ENCODE measurements at regions not wholly inside any gene's neighbourhood (a gene's known extent, or its start where the extent isn't known, plus 50 kb on each side); places are given as distances from the start of the nearest gene placed in this dataset.

DNA sequence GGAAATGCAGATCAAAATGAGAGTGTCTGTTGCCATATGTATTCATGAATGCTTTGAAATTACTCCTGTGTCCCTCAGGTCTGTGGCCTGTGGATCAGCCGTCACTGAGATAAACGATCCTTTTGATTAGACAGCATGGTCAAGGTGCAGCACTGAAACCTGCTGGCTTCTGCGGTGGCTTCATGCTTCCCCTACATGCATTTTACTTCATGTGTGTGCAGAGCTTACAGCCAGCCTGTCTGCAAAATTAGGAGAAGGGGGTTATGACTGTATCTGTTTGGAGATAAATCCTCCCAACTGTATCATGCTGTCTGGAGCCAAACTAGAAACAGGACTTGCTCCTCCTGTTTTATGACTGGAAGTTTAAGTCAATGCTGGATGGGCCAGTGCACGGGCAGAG lies 71.0 kb upstream of the PLPP4 start:
- Histone ChIP-seq H4K91ac (ENCODE audit: low read depth, low read length, poor library complexity) (no peak overlapping the region), H3K36me3 (replicated peaks in 1 of 2; ENCODE audit: control insufficient read depth in 2 of 2, insufficient read depth in 2 of 2, low read length in 2 of 2) (no peaks in the 10 kb centered on the region), H2AK5ac (ENCODE audit: low read depth, low read length) (no peak overlapping the region), H3K4ac (ENCODE audit: low read length) (no peak overlapping the region), H2AFZ (ENCODE audit: low read length) (no peak overlapping the region), H2BK120ac (ENCODE audit: low read depth, low read length) (no peak overlapping the region), H3K14ac (ENCODE audit: low read length) (no peak overlapping the region), H3K4me1 (ENCODE audit: control insufficient read depth in 2 of 2, insufficient read depth in 1 of 2, low read depth in 1 of 2, low read length in 2 of 2) (no peaks in the 10 kb centered on the region), H3K18ac (ENCODE audit: low read length) (no peak overlapping the region), H3K23ac (ENCODE audit: low read depth, low read length, poor library complexity) (no peak overlapping the region), H3K79me1 (ENCODE audit: low read depth, low read length) (no peaks in the 10 kb centered on the region), H2BK15ac (ENCODE audit: low read length) (no peak overlapping the region), H3K4me3 (ENCODE audit: low read length in 2 of 2) (no peak overlapping the region), H3K9me3 (replicated peaks in 1 of 2; ENCODE audit: control insufficient read depth in 2 of 2, insufficient read depth in 1 of 2, low read depth in 1 of 2, low read length in 2 of 2) (peaks cover 0 to 2% of the 10 kb centered on the region in 2 donors), H4K8ac (ENCODE audit: low read depth, low read length) (no peak overlapping the region), H3K4me2 (ENCODE audit: insufficient read depth, low read length, poor library complexity, severe bottlenecking) (no peak overlapping the region), H3K27me3 (ENCODE audit: control insufficient read depth in 3 of 3, insufficient read depth in 3 of 3, low read depth in 1 of 3, low read length in 3 of 3) (peaks cover 0 to 3% (median 0%) of the 10 kb centered on the region in 3 experiments), H3K9ac (ENCODE audit: low read depth, low read length, poor library complexity) (no peak overlapping the region), H3K27ac (replicated peaks; ENCODE audit: low read length) (no peak overlapping the region), H2BK12ac (ENCODE audit: low read length) (no peak overlapping the region), H2BK5ac (ENCODE audit: low read length) (no peak overlapping the region)
- WGBS, 2 donors (ENCODE audit: extremely low coverage in 2 of 2, insufficient read length in 2 of 2, insufficient replicate concordance in 1 of 2): no CpG with 5 or more reads among the region's 4 CpGs
- DNase-seq (ENCODE audit: low spot score): no peak

- Histone ChIP-seq H4K91ac (ENCODE audit: low read depth, low read length, poor library complexity) (no peak overlapping the region), H2BK12ac (ENCODE audit: low read length) (no peak overlapping the region), H3K23ac (ENCODE audit: low read depth, low read length, poor library complexity) (no peak overlapping the region), H2BK15ac (ENCODE audit: low read length) (no peak overlapping the region), H2BK5ac (ENCODE audit: low read length) (no peak overlapping the region), H3K4me2 (ENCODE audit: insufficient read depth, low read length, poor library complexity, severe bottlenecking) (no peak overlapping the region), H3K4me1 (ENCODE audit: control insufficient read depth in 2 of 2, insufficient read depth in 1 of 2, low read depth in 1 of 2, low read length in 2 of 2) (no peaks in the 10 kb centered on the region), H2AFZ (ENCODE audit: low read length) (no peak overlapping the region), H2BK120ac (ENCODE audit: low read depth, low read length) (no peak overlapping the region), H3K9ac (ENCODE audit: low read depth, low read length, poor library complexity) (no peak overlapping the region), H3K18ac (ENCODE audit: low read length) (no peak overlapping the region), H3K36me3 (replicated peaks in 1 of 2; ENCODE audit: control insufficient read depth in 2 of 2, insufficient read depth in 2 of 2, low read length in 2 of 2) (no peaks in the 10 kb centered on the region), H3K79me1 (ENCODE audit: low read depth, low read length) (no peaks in the 10 kb centered on the region), H3K14ac (ENCODE audit: low read length) (no peak overlapping the region), H3K9me3 (replicated peaks in 1 of 2; ENCODE audit: control insufficient read depth in 2 of 2, insufficient read depth in 1 of 2, low read depth in 1 of 2, low read length in 2 of 2) (peaks cover 0 to 2% of the 10 kb centered on the region in 2 donors), H3K27ac (replicated peaks; ENCODE audit: low read length) (no peak overlapping the region), H2AK5ac (ENCODE audit: low read depth, low read length) (no peak overlapping the region), H3K27me3 (ENCODE audit: control insufficient read depth in 3 of 3, insufficient read depth in 3 of 3, low read depth in 1 of 3, low read length in 3 of 3) (peaks cover 0 to 3% (median 0%) of the 10 kb centered on the region in 3 experiments), H4K8ac (ENCODE audit: low read depth, low read length) (no peak overlapping the region), H3K4ac (ENCODE audit: low read length) (no peak overlapping the region), H3K4me3 (ENCODE audit: low read length in 2 of 2) (no peak overlapping the region)
- no peak for DNase-seq (ENCODE audit: low spot score)
Measured at GRCh38 chr10:120386896-120387295, 70.1 kb upstream of the PLPP4 start.

GRCh38 chr10:120387326-120387725 lies 69.7 kb upstream of the PLPP4 start:
- Histone ChIP-seq H2AK5ac (ENCODE audit: low read depth, low read length) (no peak overlapping the region), H3K9me3 (replicated peaks in 1 of 2; ENCODE audit: control insufficient read depth in 2 of 2, insufficient read depth in 1 of 2, low read depth in 1 of 2, low read length in 2 of 2) (peaks cover 0 to 2% of the 10 kb centered on the region in 2 donors), H2BK15ac (ENCODE audit: low read length) (no peak overlapping the region), H3K9ac (ENCODE audit: low read depth, low read length, poor library complexity) (no peak overlapping the region), H2BK12ac (ENCODE audit: low read length) (no peak overlapping the region), H4K91ac (ENCODE audit: low read depth, low read length, poor library complexity) (no peak overlapping the region), H3K4me3 (ENCODE audit: low read length in 2 of 2) (no peak overlapping the region), H3K23ac (ENCODE audit: low read depth, low read length, poor library complexity) (no peak overlapping the region), H2BK120ac (ENCODE audit: low read depth, low read length) (no peak overlapping the region), H2AFZ (ENCODE audit: low read length) (no peak overlapping the region), H3K79me1 (ENCODE audit: low read depth, low read length) (no peaks in the 10 kb centered on the region), H3K4ac (ENCODE audit: low read length) (no peak overlapping the region), H3K4me2 (ENCODE audit: insufficient read depth, low read length, poor library complexity, severe bottlenecking) (no peak overlapping the region), H3K4me1 (ENCODE audit: control insufficient read depth in 2 of 2, insufficient read depth in 1 of 2, low read depth in 1 of 2, low read length in 2 of 2) (no peaks in the 10 kb centered on the region), H3K27me3 (ENCODE audit: control insufficient read depth in 3 of 3, insufficient read depth in 3 of 3, low read depth in 1 of 3, low read length in 3 of 3) (peaks cover 0 to 3% (median 0%) of the 10 kb centered on the region in 3 experiments), H4K8ac (ENCODE audit: low read depth, low read length) (no peak overlapping the region), H3K36me3 (replicated peaks in 1 of 2; ENCODE audit: control insufficient read depth in 2 of 2, insufficient read depth in 2 of 2, low read length in 2 of 2) (no peaks in the 10 kb centered on the region), H3K27ac (replicated peaks; ENCODE audit: low read length) (no peak overlapping the region), H3K18ac (ENCODE audit: low read length) (no peak overlapping the region), H3K14ac (ENCODE audit: low read length) (no peak overlapping the region), H2BK5ac (ENCODE audit: low read length) (no peak overlapping the region)
- WGBS, 2 donors (ENCODE audit: extremely low coverage in 2 of 2, insufficient read length in 2 of 2, insufficient replicate concordance in 1 of 2): no CpG with 5 or more reads among the region's 2 CpGs
- DNase-seq (ENCODE audit: low spot score): no peak

GRCh38 chr10:120392245-120392644 lies 64.8 kb upstream of the PLPP4 start:
- Histone ChIP-seq H4K91ac (ENCODE audit: low read depth, low read length, poor library complexity) (no peak overlapping the region), H3K4me2 (ENCODE audit: insufficient read depth, low read length, poor library complexity, severe bottlenecking) (no peak overlapping the region), H3K4ac (ENCODE audit: low read length) (no peak overlapping the region), H3K27ac (replicated peaks; ENCODE audit: low read length) (no peak overlapping the region), H3K79me1 (ENCODE audit: low read depth, low read length) (no peaks in the 10 kb centered on the region), H3K36me3 (replicated peaks in 1 of 2; ENCODE audit: control insufficient read depth in 2 of 2, insufficient read depth in 2 of 2, low read length in 2 of 2) (no peaks in the 10 kb centered on the region), H2AK5ac (ENCODE audit: low read depth, low read length) (no peak overlapping the region), H3K9me3 (replicated peaks in 1 of 2; ENCODE audit: control insufficient read depth in 2 of 2, insufficient read depth in 1 of 2, low read depth in 1 of 2, low read length in 2 of 2) (no peaks in the 10 kb centered on the region), H3K18ac (ENCODE audit: low read length) (no peak overlapping the region), H2BK120ac (ENCODE audit: low read depth, low read length) (no peak overlapping the region), H2BK5ac (ENCODE audit: low read length) (no peak overlapping the region), H3K23ac (ENCODE audit: low read depth, low read length, poor library complexity) (no peak overlapping the region), H3K27me3 (ENCODE audit: control insufficient read depth in 3 of 3, insufficient read depth in 3 of 3, low read depth in 1 of 3, low read length in 3 of 3) (peaks cover 0 to 3% (median 0%) of the 10 kb centered on the region in 3 experiments), H3K9ac (ENCODE audit: low read depth, low read length, poor library complexity) (no peak overlapping the region), H3K14ac (ENCODE audit: low read length) (no peak overlapping the region), H4K8ac (ENCODE audit: low read depth, low read length) (no peak overlapping the region), H3K4me1 (ENCODE audit: control insufficient read depth in 2 of 2, insufficient read depth in 1 of 2, low read depth in 1 of 2, low read length in 2 of 2) (no peaks in the 10 kb centered on the region), H3K4me3 (ENCODE audit: low read length in 2 of 2) (no peak overlapping the region), H2AFZ (ENCODE audit: low read length) (no peak overlapping the region), H2BK12ac (ENCODE audit: low read length) (no peak overlapping the region), H2BK15ac (ENCODE audit: low read length) (no peak overlapping the region)
- no CpG with 5 or more reads among the region's 4 CpGs for WGBS, 2 donors (ENCODE audit: extremely low coverage in 2 of 2, insufficient read length in 2 of 2, insufficient replicate concordance in 1 of 2)
- DNase-seq (ENCODE audit: low spot score): no peak
